NCI-H1105 (cell line): ENCODE measurements at regions not wholly inside any gene's neighbourhood (a gene's known extent, or its start where the extent isn't known, plus 50 kb on each side); places are given as distances from the start of the nearest gene placed in this dataset.
A peak's percentile ranks its signal among the peaks of the same experiment; 100 is the strongest.

Source experiments
- DNase-seq: peaks from one replicate; lab custom pipeline; 2025; lab: John Stamatoyannopoulos, UW

DNA sequence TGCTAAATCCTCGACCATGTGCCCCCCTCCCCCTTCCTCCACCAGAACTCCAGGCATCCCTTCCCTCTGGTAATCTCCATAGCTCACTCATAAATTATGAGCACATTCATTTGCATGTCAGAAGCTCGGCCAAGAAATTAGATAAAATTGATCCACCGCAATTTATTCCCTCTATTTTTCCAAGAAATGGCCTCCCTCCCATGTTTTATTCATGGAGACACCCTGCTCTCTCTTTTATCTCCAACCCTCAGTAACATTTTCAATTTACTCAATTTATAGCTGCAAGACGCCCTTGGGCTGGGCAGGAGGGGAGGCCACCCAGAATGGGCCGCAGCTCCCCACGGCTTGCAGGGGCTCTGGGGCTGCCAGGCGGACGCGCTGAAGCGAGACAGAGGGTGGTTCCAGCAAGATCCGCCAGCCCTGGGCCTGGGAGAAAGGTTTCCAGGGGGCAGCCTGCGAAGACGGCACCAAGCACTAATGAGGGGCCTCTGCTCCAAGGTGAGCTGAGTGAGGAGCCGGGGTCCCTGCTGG is 54.7 kb upstream of the ZNF423 start:
- no peak for DNase-seq

DNA sequence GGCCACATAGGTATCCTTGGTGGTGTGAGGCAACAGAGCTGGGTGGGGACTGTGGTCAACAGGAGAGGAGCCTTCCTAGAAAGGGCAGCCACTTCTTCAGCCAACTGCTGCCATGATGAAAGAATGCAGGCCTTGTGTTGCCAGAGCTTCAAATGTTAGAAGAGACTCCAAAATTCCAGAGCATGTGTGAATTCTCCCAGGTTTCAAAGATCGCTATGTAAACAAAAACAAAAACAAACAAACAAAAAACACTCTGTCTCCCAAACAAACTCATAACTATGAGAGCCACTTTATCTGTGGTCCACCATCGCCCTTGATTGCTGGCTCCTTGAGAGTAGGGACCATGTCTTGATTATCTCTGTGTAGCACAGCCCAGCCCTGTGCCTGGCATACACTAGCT is 55.5 kb upstream of the ZNF423 start:
- DNase-seq, result no peak

DNA sequence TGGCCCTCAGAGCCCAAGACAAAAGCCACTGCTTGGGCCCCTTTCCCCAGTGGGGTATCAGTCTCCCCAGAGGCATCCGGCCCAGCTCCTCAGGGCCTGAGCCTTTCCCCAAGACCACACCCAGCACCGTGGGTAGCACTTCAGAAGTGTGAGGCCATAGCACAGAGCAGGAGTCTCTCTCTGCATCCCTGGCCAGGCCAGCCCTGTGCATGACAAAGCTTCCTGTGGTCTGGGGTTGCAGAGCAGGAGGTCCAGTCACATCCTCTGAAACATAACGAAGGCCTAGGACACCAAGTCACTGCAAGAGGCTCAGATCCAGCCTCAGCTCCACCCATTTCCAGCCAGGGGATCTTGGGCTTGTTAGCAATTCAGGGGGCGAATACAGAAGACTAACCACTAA is 56.8 kb upstream of the ZNF423 start:
- DNase-seq, result no peak

DNA sequence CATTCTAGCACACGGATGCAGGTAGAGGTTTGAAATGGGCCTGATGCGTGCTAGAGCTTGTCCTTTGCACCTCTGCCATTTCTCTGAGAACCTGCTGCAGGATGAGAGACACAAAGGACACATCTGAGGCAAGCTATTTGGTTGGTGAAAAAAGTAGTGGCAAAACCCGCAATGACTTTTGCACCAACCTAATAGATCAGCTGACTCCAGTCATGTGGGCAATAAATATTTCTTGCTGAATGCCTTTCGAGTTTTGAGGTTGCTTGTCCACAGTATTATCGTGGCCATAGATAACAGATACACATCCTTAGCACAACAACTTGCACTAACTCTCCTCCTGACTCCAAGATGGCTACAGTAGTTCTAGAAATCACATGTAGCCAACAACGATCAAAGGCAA is 57.8 kb upstream of the ZNF423 start:
- no peak for DNase-seq

DNA sequence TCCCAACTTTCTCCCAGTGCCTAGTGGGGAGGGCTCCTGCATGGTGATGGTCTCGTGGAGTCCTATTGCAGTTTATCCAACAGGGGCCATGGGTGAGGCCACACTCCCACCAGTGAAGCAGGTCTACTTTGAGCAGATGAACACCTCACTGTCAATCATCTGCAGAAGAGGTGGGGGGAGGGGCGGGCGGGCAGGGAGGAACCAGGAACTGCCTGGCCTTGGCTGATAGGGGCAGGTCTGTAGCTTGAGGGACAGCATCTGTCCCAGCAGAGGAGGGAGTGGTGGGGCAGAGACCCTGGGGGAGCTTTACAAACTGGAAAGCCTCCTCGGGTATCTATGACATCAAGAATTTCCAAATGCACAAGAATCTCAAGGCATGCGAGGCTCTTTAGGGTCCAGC is 58.7 kb upstream of the ZNF423 start:
- DNase-seq, result no peak

DNA sequence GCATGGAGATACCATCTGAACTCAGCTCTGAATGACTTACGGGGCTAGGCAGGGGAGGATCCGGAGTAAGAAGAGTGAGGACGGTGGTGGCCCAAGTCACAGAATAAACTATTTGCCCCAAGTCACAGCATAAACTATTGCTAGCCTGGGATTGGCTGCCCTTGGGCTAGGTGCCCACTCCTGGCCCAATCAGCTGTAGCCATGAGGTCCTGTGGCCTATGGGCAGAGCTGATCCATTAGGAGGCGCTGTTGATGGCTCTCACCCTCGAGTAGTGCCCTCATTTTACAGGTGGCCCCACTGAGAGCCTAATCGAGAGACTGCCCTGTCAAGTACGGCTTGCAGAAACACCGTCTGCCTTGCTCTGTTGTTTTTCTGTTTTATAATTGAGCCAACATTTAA is 62.3 kb upstream of the ZNF423 start:
- DNase-seq, result no peak

DNA sequence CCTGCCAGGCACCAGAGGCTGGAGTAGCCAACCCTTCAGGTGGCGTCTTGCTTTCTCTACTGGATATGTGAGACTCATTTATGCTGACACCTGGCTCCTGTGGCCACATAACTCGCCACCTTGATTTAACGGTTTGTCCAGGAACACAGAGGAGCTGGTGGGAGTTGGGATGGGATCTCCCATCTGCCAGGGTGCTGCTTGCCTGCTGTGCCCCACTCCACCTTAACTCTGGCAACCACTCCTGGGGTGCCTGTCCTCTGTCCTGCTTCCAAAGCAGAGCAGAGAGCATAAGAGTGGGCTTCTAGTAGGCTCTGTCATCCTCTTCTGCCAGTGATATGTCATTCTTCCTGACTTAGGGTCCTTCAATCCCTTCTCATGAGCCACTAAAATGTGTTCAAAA is 63.4 kb upstream of the ZNF423 start:
- DNase-seq, result no peak

DNA sequence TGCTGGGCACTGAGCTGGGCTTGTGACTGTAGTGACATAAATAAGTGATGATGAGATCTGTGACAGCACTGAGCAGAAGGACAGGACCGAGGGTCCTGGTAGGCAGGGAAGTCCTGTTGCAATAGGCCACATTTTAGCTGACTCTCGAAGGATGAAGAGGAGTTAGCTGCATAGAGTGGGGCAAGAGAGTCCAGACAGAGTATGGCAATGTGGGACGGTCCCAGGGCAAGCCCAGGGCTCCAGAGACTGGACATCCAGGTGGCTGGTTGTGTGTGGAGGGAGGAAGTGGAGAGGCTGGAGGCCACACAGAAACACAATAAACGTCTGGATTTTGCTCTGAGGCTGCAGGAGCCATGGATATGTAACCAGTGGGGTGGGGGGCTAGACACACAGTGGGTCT is 64.5 kb upstream of the ZNF423 start:
- DNase-seq, result no peak

DNA sequence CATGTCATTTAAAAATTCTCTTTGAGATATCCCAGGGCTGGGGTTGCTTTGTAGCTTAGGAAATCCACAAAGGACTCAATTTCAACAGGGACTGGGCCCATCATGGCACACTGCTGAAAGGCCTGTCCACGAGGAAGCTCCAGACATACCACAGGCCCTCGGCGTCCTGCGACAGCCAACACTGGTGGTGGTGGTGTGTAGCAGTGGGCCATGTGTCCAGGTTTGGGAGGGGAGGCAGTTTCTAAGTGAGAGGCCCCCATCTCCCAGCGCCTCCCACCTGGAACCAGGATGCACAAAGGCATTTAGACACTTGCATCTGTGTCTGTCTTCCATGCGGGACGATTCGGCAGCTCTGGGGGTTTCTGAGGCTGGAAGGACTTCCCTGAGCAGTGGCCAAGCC is 65.2 kb upstream of the ZNF423 start:
- DNase-seq, result no peak

DNA sequence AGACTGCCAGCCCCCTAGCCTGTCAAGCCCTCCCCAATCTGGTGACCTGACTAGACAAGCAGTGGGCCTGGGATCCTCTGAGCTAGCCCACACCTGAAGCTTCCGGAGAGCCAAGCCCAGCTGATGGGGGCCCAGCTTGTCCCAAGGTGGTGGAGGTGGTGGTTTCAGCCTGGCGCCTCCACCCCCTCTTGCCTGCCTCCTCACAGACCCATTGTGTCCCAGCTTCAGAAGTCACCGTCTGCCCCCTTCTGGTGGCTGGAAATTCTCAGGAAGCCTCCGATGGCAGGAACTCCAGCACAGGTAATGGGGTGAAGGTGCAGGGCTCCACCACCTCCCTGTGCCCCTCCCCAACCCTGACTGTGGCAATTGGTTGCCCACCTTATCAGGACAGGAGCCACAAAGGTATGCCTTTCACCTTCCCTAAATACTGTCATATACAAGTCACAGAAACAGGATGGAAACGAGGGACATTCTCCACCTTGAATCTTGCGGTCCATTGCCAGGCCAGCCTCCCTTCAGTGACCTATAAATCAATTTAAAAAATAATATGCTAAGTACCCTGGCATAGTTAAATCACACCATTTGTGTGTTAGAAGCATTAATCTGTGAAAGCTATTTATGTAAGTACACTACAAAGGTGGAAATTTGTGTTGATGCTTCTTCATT is 66.0 kb upstream of the ZNF423 start:
- DNase-seq, result peak; percentile 66

DNA sequence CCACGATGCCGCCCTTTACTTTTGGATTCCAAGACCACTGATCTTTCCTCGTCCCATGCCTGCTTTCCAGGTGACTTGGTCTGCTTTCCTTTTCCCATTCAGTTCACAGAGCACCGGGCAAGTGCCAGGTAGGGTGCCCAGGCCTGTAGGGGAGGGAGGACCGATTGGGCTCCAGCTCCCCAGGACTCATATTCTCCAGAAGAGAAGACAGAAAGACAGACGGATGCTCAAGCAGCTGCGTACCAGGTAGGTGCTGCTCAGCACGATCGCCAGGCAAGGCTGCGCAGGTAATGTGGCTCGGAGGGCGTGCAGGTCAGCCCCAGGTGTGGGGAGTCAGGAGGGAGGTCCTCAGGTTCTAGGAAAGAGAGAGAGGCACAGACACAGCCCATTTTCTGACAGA is 67.5 kb upstream of the ZNF423 start:
- DNase-seq, result no peak

DNA sequence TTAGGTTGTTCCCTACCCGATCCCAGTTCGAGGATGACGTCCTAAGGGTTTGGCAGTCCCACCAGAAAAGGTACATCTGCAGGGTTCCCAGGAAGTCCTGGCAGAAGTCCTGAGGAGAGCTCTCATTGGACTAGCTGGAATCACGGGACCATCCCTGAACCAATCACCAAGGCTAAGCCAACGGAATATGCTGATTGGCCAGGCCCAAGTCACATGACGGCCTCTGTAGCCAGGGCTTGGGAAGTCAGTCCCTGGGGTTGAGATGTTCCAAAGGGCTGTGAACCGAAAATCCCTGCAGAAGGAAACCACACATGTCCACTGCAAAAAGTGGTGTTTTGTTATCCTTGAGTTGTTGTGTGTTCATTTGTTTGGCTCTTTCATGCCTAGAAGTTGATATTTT is 68.2 kb upstream of the ZNF423 start:
- no peak for DNase-seq

DNA sequence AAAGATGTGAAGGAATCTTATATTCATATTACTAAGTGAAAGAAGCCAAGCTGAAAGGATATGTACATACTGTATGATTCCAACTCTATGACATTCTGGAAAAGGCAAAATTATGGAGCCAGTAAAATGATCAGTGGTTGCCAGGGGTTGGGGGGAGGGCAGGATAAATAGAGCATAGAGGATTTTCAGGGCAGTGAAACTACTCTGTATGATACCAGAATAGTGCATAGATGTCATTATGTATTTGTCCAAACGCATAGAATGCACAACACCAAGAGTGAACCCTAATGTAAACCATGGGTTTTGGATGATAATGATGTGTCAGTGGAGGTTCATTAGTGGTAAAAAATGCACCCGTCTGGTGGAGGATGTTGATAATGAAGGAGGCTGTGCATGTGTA is 71.0 kb upstream of the ZNF423 start:
- DNase-seq, result no peak

DNA sequence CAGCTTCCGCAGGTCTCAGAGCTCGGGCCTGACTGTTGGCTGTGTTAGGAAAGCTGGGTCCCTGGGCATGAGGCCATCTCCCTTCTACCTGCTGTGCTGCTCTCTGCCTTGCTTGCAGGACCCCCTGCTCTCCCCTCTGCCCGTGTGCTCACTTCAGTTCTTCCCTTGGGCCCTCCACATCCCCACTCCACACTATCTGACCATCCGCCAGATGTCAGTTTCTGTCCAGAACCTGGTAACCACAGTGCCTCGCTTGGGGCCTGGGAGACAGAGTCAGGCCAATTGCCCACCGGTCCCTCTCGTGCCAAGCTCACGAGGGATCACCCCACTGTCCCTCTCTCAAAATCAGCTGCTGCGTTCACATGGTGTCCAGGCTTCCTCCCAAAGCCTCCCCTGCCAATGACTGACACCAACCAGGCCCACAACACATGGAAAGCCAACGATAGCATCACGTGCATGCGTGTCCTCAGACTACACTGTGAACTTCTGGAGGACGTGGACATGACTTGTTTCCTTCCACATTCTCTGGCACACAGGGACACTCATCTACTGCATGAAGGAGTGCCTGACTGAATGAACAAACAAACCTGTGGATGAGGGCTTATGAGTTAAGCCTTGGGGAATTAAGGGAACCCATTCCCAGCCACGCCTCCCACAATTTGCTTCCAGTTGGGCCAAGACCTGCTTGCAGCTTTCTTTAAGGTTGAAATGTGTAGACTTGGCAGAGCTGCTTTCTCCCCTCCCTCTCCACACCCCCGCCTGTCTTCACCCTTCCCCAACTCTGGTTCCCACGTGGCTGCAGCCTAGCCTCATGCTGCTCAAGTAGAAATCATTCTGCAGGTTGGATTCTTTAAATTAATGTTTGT is 72.5 kb upstream of the ZNF423 start:
- no peak for DNase-seq

DNA sequence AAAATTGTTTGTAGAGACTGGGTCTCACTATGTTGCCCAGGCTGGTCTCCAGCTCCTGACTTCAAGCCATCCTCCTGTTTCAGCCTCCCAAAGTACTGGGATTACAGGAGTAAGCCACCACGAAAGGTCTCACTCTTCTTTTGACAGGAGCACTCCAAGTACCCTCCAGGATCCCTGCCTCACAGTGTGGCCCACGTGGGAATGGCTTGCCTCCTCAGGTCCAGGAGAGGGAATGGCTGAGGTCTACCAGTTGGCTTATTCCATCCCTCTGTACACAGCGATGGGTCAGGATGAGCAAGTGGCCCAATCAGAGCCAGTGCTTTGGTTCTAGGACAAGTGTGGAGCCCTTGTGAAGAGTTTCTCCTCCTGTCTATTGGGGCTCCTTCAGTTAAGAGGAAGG is 73.7 kb upstream of the ZNF423 start:
- DNase-seq, result no peak

DNA sequence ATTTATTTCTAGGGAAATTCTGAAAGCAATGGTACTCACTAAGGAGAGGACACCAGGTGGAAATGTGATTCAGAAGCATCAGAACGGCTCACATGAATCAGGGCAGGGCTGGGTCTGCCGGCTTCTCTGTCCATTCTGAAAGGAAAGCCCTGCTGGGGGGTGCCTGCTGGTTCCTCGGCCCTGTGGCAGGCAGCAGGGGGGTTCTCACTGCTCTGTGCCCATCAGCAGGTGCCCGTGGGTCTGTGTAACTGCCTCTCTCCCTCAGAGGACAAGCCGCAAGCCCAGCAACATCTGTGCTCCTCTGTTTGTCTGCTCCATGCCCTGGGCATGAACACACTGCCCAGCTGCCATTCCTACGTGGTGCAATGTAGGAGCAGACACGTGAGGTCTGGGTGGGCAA is 74.9 kb upstream of the ZNF423 start:
- DNase-seq, result no peak

DNA sequence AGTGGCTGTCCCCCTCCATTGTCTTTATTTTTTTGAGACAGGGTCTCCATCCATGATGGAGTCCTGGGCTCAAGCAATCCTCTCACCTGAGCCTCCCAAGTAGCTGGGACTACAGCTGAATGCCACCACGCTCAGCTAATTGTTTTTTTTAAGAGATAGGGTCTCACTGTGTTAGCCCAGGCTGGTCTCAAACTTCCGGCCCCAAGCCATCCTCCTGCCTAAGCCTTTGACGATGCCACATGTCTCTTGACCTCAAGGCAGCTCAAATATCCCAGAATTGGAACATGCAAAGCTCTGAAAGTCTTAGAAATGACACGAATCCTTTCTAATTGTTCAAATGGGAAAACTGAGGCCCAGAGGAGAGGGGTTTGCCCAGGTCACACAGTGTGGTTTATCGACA is 75.4 kb upstream of the ZNF423 start:
- no peak for DNase-seq

DNA sequence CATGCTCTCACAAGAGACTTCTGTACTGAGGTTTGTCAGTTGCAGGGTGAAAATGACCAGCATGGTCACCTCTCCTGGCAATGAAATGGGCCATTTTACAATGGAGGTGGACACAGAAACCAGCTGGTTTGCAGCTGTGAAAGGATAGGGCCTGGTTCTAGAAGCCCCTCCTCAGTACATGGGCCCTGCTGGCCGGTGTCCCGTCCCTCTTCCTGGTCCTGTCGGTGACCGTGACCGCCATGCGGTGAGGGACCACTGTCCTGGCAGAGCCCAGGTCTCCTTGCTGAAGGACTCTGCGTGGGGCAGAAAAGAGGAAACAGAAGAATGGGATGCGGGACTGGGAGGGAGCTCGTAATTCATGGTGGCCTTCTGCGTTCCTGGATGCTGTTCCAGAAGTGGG is 76.0 kb upstream of the ZNF423 start:
- DNase-seq, result no peak

DNA sequence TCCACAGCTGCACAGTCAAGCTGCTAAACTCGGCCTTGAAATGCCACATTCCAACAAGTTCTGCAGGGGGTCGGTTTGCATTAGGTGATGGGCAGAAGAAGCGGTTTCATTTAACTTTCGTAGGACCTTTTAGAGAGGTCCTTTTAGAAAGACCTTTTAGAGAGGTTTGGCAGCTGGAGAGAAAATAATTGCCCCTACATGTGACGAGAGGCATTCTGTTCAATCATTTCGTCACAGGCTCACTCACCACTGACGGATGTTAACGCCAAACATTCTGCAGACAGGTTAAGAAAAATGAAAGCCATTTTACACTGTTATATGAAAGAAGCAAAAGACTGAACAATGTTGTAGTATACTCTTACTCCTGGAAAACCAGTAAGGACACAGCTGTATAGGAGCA is 76.5 kb upstream of the ZNF423 start:
- no peak for DNase-seq

DNA sequence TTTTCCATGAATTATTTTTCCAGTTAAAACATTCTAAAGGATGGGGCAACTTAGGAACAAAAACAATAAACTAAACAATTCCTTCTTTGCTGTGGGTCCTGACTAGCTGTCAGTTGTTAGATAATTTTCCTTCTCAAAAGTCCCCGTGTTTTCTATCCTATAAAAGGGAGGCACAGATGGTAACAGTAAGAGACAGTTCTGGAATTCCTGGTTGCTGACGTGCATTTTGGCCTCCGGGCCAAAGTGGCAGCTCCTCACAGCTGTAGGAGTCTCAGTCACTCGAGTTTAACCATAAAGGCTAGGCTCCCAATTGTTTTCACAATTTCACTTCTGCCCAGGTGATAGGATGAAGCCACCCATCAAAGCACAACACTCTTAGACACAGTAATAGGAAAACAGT is 77.0 kb upstream of the ZNF423 start:
- DNase-seq, result no peak

DNA sequence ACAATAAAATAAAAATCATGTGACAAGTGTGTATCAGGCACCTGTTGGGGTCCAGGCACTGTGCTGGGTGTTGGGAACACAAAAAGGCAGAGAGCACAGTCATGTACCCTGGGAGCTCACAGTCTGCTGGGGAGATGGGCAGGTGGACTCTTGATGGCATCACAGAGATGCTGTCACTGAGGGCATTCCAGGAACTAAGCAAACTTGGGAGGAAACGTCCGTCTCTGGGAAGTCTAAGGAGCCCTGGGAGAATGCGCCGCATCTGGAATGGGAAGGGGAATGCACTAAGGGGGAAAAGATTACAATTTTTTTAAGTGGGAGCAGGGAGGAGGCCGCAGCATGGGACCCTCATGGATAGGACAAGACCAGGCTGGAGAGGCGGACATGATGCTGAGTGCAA is 80.9 kb upstream of the ZNF423 start:
- DNase-seq, result no peak

DNA sequence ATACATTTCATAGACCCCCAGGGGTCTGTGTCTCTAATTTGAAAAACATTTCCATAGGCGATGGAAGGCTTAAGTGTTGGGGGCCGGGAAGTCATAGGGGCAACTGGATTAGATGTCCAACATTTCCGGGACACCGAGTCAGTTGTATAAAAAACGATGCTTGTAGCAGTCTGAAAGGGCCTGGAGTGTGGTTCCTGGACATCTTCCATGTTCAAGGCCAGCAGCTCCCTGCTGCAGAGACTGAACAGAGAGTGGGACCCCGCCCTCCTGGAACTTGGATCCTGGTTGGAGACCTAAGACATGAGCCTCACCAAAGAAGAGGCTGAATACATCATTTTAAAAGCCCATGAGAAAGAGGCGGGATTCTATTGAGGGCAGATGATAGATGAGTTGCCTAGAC is 82.0 kb upstream of the ZNF423 start:
- no peak for DNase-seq

DNA sequence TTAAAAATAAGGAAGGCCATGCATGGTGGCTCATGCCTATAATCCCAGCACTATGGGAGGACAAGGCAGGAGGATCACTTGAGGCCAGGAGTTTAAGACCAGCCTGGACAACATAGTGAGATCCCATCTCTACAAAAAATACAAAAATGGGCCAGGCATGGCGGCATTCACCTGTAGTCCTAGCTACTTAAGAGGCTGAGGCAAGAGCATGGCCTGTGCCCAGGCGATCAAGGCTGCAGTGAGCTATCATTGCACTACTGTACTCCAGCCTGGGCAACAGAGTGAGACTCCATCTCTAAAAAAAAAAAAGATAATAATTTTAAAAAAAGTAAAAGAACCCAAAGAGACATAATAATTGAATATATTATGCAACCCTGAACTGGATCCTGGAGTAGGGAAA is 83.6 kb upstream of the ZNF423 start:
- DNase-seq, result no peak
